Stimulated activated naive CD8-positive, alpha-beta T cell treated with anti-CD3 and anti-CD28 coated beads, Interleukin-15, Interleukin-2, amounts not matched to agents 100 U/mL and 50 U/mL, for 24 hours (primary cell): ENCODE measurements at regions not wholly inside any gene's neighbourhood (a gene's known extent, or its start where the extent isn't known, plus 50 kb on each side); places are given as distances from the start of the nearest gene placed in this dataset.
A peak's percentile ranks its signal among the peaks of the same experiment; 100 is the strongest.

Experiments
- ATAC-seq: fragments of 150-1000 bp; cut with Tn5 transposase; one replicate; pipeline ENCODE4 v1.10.0; 2021
- DNase-seq: peaks from one replicate; pipeline ENCODE4 v3.0.0; 2021

DNA sequence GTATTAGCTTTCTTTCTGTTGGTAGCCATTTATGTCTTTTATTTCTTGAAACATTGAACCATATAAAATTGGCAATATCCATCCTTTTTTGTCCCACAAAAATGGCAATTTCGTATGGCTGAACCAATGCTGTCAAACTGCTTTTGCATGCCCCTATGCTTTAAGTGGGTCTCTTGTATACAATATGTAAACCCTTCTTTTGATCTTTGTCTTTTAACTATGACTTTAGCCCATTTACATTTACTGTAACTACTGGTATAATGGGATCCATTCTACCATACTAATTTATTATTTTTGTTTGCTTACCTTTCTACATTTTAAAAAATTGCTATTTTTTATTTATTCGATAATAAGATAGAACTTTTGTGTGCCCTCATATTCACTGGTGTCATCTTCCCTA lies 93.4 kb downstream of the TENT4A start:
- DNase-seq: no peak
- no peak for ATAC-seq

GRCh38 chr5:6808462-6808861 lies 95.2 kb downstream of the TENT4A start:
- DNase-seq (no peak), ATAC-seq (no peak)

DNA sequence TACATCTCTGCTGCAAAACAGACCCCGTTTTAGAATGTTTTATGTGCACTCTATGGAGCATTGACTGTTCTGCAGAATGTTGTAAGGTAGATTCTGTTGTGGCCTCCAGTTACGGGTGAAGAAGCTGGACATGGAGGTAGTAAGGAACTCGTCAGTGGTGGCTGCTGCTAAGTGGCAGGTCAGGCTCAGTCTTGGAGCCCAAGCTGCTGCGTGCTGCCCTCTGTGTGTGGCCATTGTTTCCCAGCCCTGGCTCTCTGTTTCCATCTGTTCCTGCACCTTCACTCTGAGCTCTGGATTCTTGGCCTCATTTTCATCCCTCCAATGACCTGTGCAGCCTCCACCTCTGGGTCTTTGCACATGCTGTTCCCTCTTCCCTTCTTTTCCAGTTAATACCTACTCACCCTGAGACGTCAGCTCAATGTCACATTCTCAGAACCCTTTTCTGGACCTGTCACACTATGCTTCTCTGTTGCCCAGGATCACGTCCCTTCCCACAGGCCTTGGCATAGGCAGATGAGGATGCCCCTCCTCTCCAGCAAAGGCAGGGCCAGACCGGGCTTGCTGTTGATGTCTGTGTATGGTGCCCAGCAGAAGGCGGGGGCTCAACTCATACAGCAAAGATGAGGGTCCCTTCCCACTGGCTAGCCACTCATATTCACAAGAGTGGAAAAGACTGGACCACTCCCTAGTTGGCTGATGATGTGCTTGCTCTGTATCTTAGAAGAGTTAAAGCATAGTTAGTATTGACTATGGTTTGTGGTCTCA lies 97.6 kb downstream of the TENT4A start:
- DNase-seq (no peak), ATAC-seq (no peak)

- no peak for DNase-seq
- ATAC-seq: no peak
These were observed 98.9 kb downstream of the TENT4A start for GRCh38 chr5:6812091-6812490.

DNA sequence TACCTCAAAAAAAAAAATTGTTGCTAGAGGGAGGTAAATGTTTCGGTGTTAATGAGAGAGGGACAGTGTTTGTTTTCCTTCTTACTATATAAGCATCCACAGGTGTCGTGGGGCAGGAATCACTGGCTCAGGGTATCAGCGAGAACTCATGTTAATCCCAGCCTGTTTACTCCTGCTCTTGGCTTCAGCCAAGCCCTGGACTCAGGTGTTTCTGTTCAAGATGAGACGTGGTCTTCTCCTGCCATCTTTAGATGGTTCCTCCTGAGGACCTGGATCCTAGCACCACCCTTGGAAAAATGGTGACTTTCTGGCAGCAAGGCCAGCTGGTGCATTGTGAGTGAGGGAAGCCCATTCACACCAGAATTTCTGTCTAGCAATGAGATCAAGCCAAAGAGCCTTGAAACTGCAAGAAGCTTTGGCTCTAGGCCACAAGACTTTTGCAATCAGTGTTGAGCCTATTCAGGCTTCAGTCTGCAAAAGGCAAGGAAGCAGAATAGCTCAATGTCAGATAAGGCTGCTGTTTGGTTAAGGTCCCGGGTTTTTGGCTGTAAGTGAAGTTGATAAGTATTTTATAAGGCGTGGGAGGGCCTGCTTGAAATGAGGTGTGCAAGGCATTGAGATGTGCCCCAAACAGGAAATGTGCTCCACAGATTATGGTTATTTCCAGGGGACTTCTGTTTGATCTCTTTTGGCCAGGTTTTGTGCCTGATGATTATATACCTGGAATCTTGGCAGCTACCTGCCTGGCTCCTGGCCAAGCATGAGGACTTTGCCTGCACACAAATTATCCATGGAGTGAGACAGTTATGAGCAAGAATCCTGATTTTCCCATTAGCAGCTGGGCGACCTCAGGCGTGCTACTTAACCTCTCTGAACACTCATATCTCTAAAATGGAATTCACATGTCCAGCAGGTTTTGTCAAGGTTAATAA lies 99.8 kb downstream of the TENT4A start:
- ATAC-seq: no peak
- DNase-seq: no peak

- no peak for ATAC-seq
- no peak for DNase-seq
These were observed 101.6 kb downstream of the TENT4A start for GRCh38 chr5:6814816-6815215.

DNA sequence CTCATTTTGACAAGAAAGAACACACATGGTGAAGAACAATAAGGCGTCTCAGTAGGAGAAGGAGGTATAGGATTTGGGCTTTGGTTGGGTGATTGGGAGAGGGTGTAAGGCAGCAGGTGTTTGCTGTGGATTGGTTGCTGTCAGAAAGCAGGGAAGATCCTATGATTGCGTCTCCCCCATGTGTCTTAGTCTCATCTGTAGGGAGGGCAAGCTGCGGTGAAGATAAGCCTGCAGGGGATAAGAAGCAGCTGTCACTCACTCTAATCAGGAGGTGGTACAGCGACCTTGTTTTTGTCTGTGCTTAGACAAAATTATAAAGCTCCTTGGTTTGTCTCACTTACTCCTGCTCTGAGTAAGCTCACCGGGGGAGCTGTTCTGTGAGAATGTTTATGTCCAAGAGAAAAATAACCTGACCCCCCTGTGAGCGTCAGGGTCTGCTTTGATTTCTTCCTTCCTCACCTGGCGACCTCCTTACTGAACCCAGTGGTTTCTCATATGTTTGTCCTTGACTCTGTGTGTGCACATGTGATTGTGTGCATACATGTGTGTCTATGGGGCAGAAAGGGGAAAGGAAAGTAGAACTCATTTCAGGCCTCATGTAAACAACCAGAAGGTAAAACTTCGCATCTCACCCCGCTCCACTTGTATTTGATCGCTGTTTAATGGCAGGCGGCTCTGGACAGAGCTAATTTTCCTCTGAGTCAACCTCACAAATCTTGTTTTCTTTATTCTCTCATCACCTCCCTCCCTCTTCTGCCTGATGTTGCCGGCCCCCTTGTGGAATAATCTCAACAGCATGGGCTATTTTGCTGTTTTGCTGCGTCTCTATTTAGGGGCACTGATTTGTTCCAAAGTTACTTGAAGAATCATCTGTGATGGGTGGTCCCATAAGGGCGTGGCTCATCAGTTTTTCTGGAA lies 105.6 kb downstream of the TENT4A start:
- no peak for ATAC-seq
- no peak for DNase-seq

GRCh38 chr5:6819521-6819920 lies 106.3 kb downstream of the TENT4A start:
- no peak for DNase-seq
- no peak for ATAC-seq

DNA sequence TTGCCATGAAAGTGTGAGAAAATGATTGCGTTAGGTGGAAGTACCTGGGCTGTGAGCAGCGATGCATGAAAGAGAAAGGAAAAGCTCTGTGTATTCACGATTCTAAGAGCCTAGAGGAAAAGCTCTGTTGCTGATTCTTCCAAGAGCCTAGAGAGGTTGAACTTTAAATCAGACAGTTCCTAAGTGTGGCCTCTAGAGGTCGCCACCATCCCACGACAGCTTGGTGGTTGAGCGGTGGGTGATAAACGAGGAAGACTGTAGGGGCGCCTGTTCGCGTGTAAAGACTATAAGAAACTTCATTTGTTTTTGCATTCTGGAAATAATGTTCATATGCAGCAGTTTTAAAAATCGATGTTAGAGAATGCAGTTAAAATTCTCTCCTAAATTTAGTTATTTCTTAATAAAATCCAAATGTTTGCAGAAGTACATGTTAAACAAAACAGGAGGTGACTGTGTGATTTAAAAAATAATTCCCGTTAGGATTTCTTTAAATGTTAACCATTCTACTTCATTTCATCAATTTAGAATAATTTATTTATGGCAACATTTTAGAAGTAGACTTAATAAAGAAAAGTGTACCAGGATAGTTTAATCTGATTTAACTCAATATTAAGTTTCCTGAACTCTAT lies 107.7 kb downstream of the TENT4A start:
- ATAC-seq (peak; percentile 55), DNase-seq (peak; percentile 61)

- ATAC-seq (no peak), DNase-seq (no peak)
These were observed 108.8 kb downstream of the TENT4A start for GRCh38 chr5:6822068-6822467.

- no peak for DNase-seq
- ATAC-seq: no peak
These were observed 109.5 kb downstream of the TENT4A start for GRCh38 chr5:6822556-6823343.

GRCh38 chr5:6823996-6824395 lies 110.8 kb downstream of the TENT4A start:
- DNase-seq: no peak
- no peak for ATAC-seq

DNA sequence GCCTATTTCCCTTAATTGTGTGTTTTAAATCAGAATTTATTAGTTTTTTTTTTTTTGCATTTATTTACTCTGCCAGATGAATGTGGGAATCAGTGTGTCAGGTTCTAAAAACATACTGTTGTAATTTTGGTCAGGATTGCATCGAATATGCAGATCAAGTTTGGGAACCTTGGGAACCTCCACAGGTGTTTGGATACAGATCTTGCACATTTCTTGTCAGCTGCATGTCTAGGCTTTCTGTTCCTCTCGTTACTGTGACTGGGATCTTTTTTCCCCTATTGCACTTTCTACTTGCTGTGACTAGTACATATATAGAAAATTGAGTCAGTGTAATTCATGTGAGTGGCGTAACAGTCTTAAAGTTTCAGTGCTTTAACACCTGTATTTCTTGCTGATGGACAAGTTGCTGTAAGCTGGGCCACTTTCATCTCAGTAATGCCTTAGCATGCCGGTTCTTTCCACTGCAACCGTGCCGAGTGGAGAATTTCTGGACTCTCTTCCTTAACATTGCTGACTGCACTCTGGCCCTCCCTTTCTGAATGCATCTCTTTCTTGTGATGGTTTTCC lies 112.5 kb downstream of the TENT4A start:
- ATAC-seq (no peak), DNase-seq (no peak)

- ATAC-seq (no peak), DNase-seq (no peak)
These were observed 113.5 kb downstream of the TENT4A start for GRCh38 chr5:6826756-6827155.

- DNase-seq: peak; percentile 10
- peak; percentile 65 for ATAC-seq
These were observed 114.4 kb downstream of the TENT4A start for GRCh38 chr5:6827526-6828219.

- peak; percentile 53 for DNase-seq
- peak; percentile 92 for ATAC-seq
These were observed 116.0 kb downstream of the TENT4A start for GRCh38 chr5:6829150-6829784.

- ATAC-seq: no peak
- DNase-seq: no peak
These were observed 117.5 kb downstream of the TENT4A start for GRCh38 chr5:6830643-6831239.

GRCh38 chr5:6831678-6832671 lies 118.7 kb downstream of the TENT4A start:
- no peak for DNase-seq
- no peak for ATAC-seq
